Mucosa of descending colon (tissue), 3 donors: ENCODE measurements at regions not wholly inside any gene's neighbourhood (a gene's known extent, or its start where the extent isn't known, plus 50 kb on each side); places are given as distances from the start of the nearest gene placed in this dataset.

Experiments used
- ATAC-seq: fragments of 200-7000 bp; cut with Tn5 transposase; one replicate; pipeline ENCODE4 v1.9.1; 2020; ENCODE audit warnings: mild to moderate bottlenecking, moderate library complexity
- DNase-seq, 3 donors: peaks; one replicate each; pipeline ENCODE4 v3.0.0-alpha.2; 2020
- H3K36me3 ChIP-seq: fragments of 200-600 bp; one replicate; pipeline ENCODE4 v1.8.0; 2021; ENCODE audit warnings: low read depth, mild to moderate bottlenecking
- H3K4me1 ChIP-seq: fragments of 200-600 bp; one replicate; pipeline ENCODE4 v1.8.0; 2021; ENCODE audit warnings: low read depth, mild to moderate bottlenecking
- H3K4me3 ChIP-seq: fragments of 200-600 bp; one replicate; pipeline ENCODE4 v1.8.0; 2021; ENCODE audit warnings: mild to moderate bottlenecking
- H3K9me3 ChIP-seq: fragments of 200-600 bp; one replicate; pipeline ENCODE4 v1.8.0; 2021; ENCODE audit warnings: mild to moderate bottlenecking
- CTCF ChIP-seq: fragments of 200-600 bp; IDR thresholded peaks from one replicate; pipeline ENCODE4 v1.8.0; 2022; ENCODE audit warnings: antibody characterized with exemption, mild to moderate bottlenecking
- intact Hi-C, 2 donors: fragments of 100-400 bp; cut with DNase I in 1 of 2; cut with micrococcal nuclease in 1 of 2; formaldehyde crosslinking; loops; one replicate each; pipeline versions ENCODE4 v1.11.0 to v1.11.1; 2022; cut with DNase I, micrococcal nuclease
- donor health status: DM: no; HTN: no; CAD: no; lungs with moderate emphysema.
- donor health status: DM: no; HTN: no; CAD: no.
- donor health status: DM: no; HTN: yes; CAD: no.

GRCh38 chr2:61722318-61722717 is 131.5 kb downstream of the FAM161A start:
- no peak overlapping the region for H3K4me3 ChIP-seq
- no peaks in the 10 kb centered on the region for H3K36me3 ChIP-seq
- no peaks in the 10 kb centered on the region for H3K4me1 ChIP-seq
- DNase-seq (no peak), ATAC-seq (no peak)
- intact Hi-C loops, result no loop called here
- no peak for TF ChIP-seq CTCF
- H3K9me3 ChIP-seq, result peaks cover 4% of the 10 kb centered on the region

GRCh38 chr2:61721382-61721781 is 132.5 kb downstream of the FAM161A start:
- H3K36me3 ChIP-seq, result no peaks in the 10 kb centered on the region
- ATAC-seq (no peak), DNase-seq (no peak)
- no peak for TF ChIP-seq CTCF
- H3K4me1 ChIP-seq, result no peaks in the 10 kb centered on the region
- intact Hi-C loops, result no loop called here
- no peak overlapping the region for H3K4me3 ChIP-seq
- no peaks in the 10 kb centered on the region for H3K9me3 ChIP-seq

GRCh38 chr2:61720911-61721310 is 132.9 kb downstream of the FAM161A start:
- ATAC-seq, result no peak

GRCh38 chr2:61718965-61719364 is 134.9 kb downstream of the FAM161A start:
- H3K36me3 ChIP-seq, result no peaks in the 10 kb centered on the region
- no peak for ATAC-seq
- intact Hi-C loops, result no loop called here
- DNase-seq, result no peak
- no peaks in the 10 kb centered on the region for H3K4me1 ChIP-seq
- H3K9me3 ChIP-seq, result no peaks in the 10 kb centered on the region
- no peak for TF ChIP-seq CTCF
- H3K4me3 ChIP-seq, result no peak overlapping the region

More at GRCh38 chr2:61720911-61721310, 132.9 kb downstream of the FAM161A start:
- no peaks in the 10 kb centered on the region for H3K36me3 ChIP-seq
- no peak overlapping the region for H3K4me3 ChIP-seq
- no peak for DNase-seq
- H3K9me3 ChIP-seq, result no peaks in the 10 kb centered on the region
- no peak for TF ChIP-seq CTCF
- H3K4me1 ChIP-seq, result no peaks in the 10 kb centered on the region
- intact Hi-C loops, result no loop called here

GRCh38 chr2:61715506-61715905 is 138.4 kb downstream of the FAM161A start:
- H3K4me3 ChIP-seq, result no peak overlapping the region
- no peaks in the 10 kb centered on the region for H3K9me3 ChIP-seq
- H3K4me1 ChIP-seq, result no peaks in the 10 kb centered on the region
- ATAC-seq (no peak), DNase-seq (no peak)
- intact Hi-C loops, result no loop called here
- H3K36me3 ChIP-seq, result no peaks in the 10 kb centered on the region
- TF ChIP-seq CTCF, result no peak

- Histone ChIP-seq H3K4me1 (no peaks in the 10 kb centered on the region), H3K4me3 (no peak overlapping the region), H3K9me3 (no peaks in the 10 kb centered on the region), H3K36me3 (no peaks in the 10 kb centered on the region)
- no peak for DNase-seq
- no peak for ATAC-seq
- no peak for TF ChIP-seq CTCF
- intact Hi-C loops, result no loop called here
Measured at GRCh38 chr2:61714210-61714609, 139.7 kb downstream of the FAM161A start.
